ENCODE measurements at regions not wholly inside any gene's neighbourhood (a gene's known extent, or its start where the extent isn't known, plus 50 kb on each side); places are given as distances from the start of the nearest gene placed in this dataset.

DNA sequence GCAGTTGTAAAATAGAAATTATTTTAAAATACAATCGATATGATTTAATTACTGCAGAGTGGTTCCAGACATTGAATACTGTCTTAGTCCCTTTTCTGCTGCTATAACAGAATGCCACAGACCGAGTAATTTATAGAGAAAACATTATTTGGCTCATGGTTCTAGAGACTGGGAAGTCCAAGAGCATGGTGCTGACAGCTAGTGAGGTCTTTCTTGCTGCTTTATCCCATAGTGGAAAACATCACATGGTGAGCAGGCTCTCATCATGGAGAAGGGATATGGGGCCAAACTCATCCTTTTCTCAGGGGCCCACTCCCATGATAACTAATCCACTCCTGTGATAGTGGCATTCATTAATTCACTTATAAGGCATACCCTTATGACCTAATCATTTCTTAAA is 120.0 kb upstream of the TBL1XR1 start:
- no peak for TF ChIP-seq GRHL2 (CRISPR knock-in tag; IDR thresholded peaks at IDR 0.05; ENCODE audit: insufficient replicate concordance, severe bottlenecking)
- TF ChIP-seq, protein P1, sequence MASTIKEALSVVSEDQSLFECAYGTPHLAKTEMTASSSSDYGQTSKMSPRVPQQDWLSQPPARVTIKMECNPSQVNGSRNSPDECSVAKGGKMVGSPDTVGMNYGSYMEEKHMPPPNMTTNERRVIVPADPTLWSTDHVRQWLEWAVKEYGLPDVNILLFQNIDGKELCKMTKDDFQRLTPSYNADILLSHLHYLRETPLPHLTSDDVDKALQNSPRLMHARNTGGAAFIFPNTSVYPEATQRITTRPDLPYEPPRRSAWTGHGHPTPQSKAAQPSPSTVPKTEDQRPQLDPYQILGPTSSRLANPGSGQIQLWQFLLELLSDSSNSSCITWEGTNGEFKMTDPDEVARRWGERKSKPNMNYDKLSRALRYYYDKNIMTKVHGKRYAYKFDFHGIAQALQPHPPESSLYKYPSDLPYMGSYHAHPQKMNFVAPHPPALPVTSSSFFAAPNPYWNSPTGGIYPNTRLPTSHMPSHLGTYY (CRISPR knock-in tag; IDR thresholded peaks at IDR 0.05), result no peak
- TF ChIP-seq ATF1 (CRISPR knock-in tag; IDR thresholded peaks at IDR 0.05), result no peak
- TF ChIP-seq, protein P2, sequence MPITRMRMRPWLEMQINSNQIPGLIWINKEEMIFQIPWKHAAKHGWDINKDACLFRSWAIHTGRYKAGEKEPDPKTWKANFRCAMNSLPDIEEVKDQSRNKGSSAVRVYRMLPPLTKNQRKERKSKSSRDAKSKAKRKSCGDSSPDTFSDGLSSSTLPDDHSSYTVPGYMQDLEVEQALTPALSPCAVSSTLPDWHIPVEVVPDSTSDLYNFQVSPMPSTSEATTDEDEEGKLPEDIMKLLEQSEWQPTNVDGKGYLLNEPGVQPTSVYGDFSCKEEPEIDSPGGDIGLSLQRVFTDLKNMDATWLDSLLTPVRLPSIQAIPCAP (CRISPR knock-in tag; IDR thresholded peaks at IDR 0.05), result no peak
- TF ChIP-seq, protein P3, sequence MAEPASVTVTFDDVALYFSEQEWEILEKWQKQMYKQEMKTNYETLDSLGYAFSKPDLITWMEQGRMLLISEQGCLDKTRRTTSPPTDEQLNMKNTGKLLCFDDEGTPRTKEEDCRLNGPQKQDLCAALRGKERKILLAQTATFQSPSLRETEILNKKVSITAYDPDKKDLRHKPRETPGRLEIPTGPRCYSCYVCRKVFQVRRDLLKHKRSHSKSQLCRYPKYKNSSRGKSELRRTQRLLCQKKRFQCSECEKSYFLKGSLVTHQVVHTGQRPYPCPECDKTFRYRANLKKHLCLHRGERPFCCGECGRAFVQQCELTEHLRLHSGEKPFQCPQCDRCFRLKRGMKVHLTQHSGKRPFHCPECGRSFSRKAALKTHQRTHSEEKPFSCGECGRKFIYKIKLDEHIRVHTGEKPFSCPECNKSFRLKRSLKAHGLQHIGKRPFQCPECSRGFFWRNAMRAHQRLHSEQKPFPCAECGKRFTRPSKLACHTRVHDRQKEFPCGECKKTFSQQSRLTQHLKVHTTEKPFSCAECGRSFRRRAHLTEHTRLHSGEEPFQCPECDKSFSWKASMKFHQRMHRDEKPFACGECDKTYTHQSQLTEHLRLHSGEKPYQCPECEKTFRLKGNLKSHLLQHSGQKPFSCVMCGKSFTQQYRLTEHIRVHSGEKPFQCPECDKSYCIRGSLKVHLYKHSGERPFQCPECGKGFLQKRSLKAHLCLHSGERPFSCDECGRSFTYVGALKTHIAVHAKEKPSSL (CRISPR knock-in tag; conservative IDR thresholded peaks at IDR 0.05), result no peak
- no peak for TF ChIP-seq SOX15 (CRISPR knock-in tag; IDR thresholded peaks at IDR 0.05)
- TF ChIP-seq, protein P4, sequence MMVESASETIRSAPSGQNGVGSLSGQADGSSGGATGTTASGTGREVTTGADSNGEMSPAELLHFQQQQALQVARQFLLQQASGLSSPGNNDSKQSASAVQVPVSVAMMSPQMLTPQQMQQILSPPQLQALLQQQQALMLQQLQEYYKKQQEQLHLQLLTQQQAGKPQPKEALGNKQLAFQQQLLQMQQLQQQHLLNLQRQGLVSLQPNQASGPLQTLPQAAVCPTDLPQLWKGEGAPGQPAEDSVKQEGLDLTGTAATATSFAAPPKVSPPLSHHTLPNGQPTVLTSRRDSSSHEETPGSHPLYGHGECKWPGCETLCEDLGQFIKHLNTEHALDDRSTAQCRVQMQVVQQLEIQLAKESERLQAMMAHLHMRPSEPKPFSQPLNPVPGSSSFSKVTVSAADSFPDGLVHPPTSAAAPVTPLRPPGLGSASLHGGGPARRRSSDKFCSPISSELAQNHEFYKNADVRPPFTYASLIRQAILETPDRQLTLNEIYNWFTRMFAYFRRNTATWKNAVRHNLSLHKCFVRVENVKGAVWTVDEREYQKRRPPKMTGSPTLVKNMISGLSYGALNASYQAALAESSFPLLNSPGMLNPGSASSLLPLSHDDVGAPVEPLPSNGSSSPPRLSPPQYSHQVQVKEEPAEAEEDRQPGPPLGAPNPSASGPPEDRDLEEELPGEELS (CRISPR knock-in tag; IDR thresholded peaks at IDR 0.05), result no peak
- no peak for TF ChIP-seq ZNF317 (CRISPR knock-in tag; IDR thresholded peaks at IDR 0.05; ENCODE audit: borderline replicate concordance, low read depth)
- TF ChIP-seq GTF2I (CRISPR knock-in tag; conservative IDR thresholded peaks at IDR 0.05), result no peak

DNA sequence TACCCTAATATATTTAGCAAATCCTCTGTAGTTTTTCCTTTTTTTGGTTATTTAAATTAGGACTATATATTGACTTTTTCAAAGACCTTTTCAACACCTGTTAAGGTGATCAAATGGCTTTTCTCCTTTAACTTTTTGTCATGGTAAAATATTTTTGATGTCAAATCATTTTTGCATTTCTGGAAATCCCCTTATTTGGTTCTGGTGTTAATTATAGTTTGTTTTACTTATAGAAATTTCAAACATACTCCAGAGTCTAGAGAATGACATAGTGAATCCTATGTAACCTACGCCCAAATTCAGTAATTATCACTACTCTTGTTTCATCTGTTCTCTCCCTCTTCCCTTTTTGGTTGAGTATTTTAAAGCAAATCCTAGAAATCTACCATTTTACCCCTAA is 121.3 kb upstream of the TBL1XR1 start:
- Mint-ChIP-seq H3K36me3 (peaks cover 7% of the 10 kb centered on the region; the same call in 1 of the 2 replicates), H3K4me1 (peaks cover 5% of the 10 kb centered on the region), H3K27me3 (ENCODE audit: low read depth) (no peaks in the 10 kb centered on the region; the same call in 1 of the 2 replicates), H3K27ac (no peak overlapping the region), H3K9me3 (peaks cover 16% of the 10 kb centered on the region), H3K4me3 (no peak overlapping the region)
- ChIA-PET CTCF (no interaction called here), POLR2A (no interaction called here)
- ATAC-seq (no peak), DNase-seq (ENCODE audit: low spot score) (no peak)
- TF ChIP-seq ZNF423 (CRISPR knock-in tag; IDR thresholded peaks at IDR 0.05) (no peak), KAT7 (CRISPR knock-in tag; IDR thresholded peaks at IDR 0.05; ENCODE audit: borderline replicate concordance) (no peak), FOXJ3 (CRISPR knock-in tag; IDR thresholded peaks at IDR 0.05; ENCODE audit: borderline replicate concordance) (no peak), TEAD1 (CRISPR knock-in tag; IDR thresholded peaks at IDR 0.05) (no peak), TP53 (CRISPR knock-in tag; IDR thresholded peaks at IDR 0.05) (no peak), CREB1 (CRISPR knock-in tag; IDR thresholded peaks at IDR 0.05) (no peak), RELA (CRISPR knock-in tag; IDR thresholded peaks at IDR 0.05; ENCODE audit: borderline replicate concordance) (no peak)
- TF ChIP-seq, protein P5, sequence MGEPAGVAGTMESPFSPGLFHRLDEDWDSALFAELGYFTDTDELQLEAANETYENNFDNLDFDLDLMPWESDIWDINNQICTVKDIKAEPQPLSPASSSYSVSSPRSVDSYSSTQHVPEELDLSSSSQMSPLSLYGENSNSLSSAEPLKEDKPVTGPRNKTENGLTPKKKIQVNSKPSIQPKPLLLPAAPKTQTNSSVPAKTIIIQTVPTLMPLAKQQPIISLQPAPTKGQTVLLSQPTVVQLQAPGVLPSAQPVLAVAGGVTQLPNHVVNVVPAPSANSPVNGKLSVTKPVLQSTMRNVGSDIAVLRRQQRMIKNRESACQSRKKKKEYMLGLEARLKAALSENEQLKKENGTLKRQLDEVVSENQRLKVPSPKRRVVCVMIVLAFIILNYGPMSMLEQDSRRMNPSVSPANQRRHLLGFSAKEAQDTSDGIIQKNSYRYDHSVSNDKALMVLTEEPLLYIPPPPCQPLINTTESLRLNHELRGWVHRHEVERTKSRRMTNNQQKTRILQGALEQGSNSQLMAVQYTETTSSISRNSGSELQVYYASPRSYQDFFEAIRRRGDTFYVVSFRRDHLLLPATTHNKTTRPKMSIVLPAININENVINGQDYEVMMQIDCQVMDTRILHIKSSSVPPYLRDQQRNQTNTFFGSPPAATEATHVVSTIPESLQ (CRISPR knock-in tag; IDR thresholded peaks at IDR 0.05), result no peak
- TF ChIP-seq, protein P6, sequence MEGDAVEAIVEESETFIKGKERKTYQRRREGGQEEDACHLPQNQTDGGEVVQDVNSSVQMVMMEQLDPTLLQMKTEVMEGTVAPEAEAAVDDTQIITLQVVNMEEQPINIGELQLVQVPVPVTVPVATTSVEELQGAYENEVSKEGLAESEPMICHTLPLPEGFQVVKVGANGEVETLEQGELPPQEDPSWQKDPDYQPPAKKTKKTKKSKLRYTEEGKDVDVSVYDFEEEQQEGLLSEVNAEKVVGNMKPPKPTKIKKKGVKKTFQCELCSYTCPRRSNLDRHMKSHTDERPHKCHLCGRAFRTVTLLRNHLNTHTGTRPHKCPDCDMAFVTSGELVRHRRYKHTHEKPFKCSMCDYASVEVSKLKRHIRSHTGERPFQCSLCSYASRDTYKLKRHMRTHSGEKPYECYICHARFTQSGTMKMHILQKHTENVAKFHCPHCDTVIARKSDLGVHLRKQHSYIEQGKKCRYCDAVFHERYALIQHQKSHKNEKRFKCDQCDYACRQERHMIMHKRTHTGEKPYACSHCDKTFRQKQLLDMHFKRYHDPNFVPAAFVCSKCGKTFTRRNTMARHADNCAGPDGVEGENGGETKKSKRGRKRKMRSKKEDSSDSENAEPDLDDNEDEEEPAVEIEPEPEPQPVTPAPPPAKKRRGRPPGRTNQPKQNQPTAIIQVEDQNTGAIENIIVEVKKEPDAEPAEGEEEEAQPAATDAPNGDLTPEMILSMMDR (IDR thresholded peaks at IDR 0.05), result no peak

More for the DNA sequence above, 120.0 kb upstream of the TBL1XR1 start:
- H3K36me3 Mint-ChIP-seq, result peaks cover 7% of the 10 kb centered on the region; the same call in 1 of the 2 replicates
- H3K4me3 Mint-ChIP-seq, result no peak overlapping the region
- H3K27me3 Mint-ChIP-seq (ENCODE audit: low read depth), result no peaks in the 10 kb centered on the region
- no peak overlapping the region for H3K27ac Mint-ChIP-seq
- ChIA-PET CTCF (no interaction called here), POLR2A (no interaction called here)
- ATAC-seq (no peak), DNase-seq (ENCODE audit: low spot score) (no peak)
- peaks cover 16% of the 10 kb centered on the region for H3K9me3 Mint-ChIP-seq
- H3K4me1 Mint-ChIP-seq, result peaks cover 5% of the 10 kb centered on the region
